ENCODE measurements at regions not wholly inside any gene's neighbourhood (a gene's known extent, or its start where the extent isn't known, plus 50 kb on each side); places are given as distances from the start of the nearest gene placed in this dataset.

DNA sequence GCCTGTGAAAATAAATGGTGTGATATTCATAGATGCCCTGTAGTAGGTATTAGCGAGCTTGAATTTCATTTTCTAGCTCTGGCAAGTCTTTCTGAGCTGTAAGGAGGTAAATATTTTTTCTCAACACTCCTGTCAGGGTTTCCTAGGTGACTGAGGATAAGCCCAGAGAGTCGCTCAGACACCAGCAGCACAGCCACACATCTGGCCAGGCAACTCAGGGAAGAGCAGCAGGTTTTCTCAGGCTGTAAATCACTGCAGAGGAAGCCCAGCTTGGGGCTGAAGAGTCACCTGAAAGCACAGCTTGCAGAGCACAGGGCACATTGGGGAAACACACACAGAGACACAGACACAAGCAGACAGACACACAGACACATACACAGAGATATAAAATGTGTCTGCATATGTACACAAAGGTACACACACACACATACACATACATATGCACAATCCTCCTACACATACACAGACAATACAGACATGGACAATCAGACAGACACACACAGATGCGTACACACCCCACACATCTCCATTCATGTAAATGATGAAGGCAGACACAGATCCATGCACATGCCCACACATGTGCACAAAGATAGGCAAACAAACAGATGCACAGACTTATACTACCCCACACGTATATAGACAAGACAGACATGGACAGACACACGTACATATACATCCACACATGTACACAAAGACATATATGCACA, 232.0 kb upstream of the TMTC1 start:
- DNase-seq, result no peak
- 87 to 89% (median 89%) methylated on average over 5 of the region's 5 CpGs for WGBS, 3 donors
- no peak overlapping the region for H3K4me3 ChIP-seq
- TF ChIP-seq, protein P1, sequence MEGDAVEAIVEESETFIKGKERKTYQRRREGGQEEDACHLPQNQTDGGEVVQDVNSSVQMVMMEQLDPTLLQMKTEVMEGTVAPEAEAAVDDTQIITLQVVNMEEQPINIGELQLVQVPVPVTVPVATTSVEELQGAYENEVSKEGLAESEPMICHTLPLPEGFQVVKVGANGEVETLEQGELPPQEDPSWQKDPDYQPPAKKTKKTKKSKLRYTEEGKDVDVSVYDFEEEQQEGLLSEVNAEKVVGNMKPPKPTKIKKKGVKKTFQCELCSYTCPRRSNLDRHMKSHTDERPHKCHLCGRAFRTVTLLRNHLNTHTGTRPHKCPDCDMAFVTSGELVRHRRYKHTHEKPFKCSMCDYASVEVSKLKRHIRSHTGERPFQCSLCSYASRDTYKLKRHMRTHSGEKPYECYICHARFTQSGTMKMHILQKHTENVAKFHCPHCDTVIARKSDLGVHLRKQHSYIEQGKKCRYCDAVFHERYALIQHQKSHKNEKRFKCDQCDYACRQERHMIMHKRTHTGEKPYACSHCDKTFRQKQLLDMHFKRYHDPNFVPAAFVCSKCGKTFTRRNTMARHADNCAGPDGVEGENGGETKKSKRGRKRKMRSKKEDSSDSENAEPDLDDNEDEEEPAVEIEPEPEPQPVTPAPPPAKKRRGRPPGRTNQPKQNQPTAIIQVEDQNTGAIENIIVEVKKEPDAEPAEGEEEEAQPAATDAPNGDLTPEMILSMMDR (IDR thresholded peaks at IDR 0.05), result no peak
- TF ChIP-seq POLR2A (IDR thresholded peaks at IDR 0.05) (no peak), EP300 (IDR thresholded peaks at IDR 0.05) (no peak)
- H3K36me3 ChIP-seq, result no peaks in the 10 kb centered on the region
- intact Hi-C loops (cut with DNase I), result no loop called here
- H3K27ac ChIP-seq, result no peak overlapping the region
- H3K9me3 ChIP-seq, result no peaks in the 10 kb centered on the region
- H3K4me1 ChIP-seq (ENCODE audit: insufficient read depth), result no peaks in the 10 kb centered on the region
- H3K27me3 ChIP-seq, result no peaks in the 10 kb centered on the region

DNA sequence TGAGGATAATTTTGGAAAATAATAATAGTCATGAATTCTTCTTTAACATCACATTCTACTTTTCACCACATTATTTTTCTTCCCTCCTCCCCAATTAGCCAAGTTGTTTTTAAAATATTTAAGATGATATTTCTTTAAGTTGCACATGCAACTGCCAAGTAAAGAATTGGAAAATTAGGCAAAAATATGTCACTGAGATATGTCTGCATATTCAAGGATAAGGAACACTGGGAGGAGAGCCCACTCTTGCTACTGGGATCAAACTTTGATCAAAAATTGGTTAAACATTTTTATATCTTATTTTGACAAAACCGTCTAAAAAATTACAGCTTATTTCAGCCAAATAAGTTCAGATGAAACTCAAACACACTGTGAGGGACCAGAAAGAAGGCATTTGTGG, 231.2 kb upstream of the TMTC1 start:
- intact Hi-C loops (cut with DNase I), result no loop called here
- Histone ChIP-seq H3K9me3 (no peaks in the 10 kb centered on the region), H3K4me1 (ENCODE audit: insufficient read depth) (no peaks in the 10 kb centered on the region), H3K27me3 (no peaks in the 10 kb centered on the region), H3K36me3 (no peaks in the 10 kb centered on the region), H3K4me3 (no peak overlapping the region), H3K27ac (no peak overlapping the region)
- no peak for DNase-seq
- TF ChIP-seq, protein P1 (IDR thresholded peaks at IDR 0.05), result no peak
- TF ChIP-seq POLR2A (IDR thresholded peaks at IDR 0.05), result no peak
- no peak for TF ChIP-seq EP300 (IDR thresholded peaks at IDR 0.05)
- 7 to 22% (median 8%) methylated on average over 1 of the region's 1 CpG for WGBS, 3 donors

DNA sequence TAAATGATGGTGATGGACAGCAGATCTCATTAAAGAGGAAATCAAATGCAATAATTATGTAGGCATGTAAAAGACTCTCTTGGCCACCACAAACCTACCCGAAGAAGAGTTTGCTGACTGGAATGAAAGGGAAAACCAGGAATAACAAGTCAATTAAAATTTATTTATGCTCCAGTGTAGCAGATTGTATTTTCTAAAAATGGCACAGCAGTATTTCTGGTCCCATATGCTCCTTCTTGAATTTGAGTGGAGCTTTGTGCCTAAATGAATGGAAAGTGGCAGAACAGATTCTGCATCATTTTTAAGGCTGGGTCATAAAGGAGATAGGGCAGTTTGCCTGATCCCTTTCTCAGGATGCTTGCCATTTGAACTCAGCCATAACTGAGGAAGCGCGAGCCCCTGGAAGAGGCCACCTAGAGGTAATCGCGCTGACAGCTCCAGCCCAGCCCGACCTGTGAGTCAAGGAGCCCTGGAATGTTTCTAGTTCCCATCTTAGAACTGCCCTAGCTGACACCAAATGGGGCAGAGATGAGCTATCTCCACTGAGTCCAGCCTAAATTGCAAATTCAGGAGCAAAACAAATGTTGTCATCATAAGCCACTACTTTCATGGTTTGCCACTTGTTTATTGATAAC, 229.2 kb upstream of the TMTC1 start:
- WGBS, 3 donors, result 68 to 76% (median 73%) methylated on average over 6 of the region's 6 CpGs
- H3K4me3 ChIP-seq, result no peak overlapping the region
- H3K27me3 ChIP-seq, result no peaks in the 10 kb centered on the region
- no peaks in the 10 kb centered on the region for H3K9me3 ChIP-seq
- TF ChIP-seq EP300 (IDR thresholded peaks at IDR 0.05) (no peak), POLR2A (IDR thresholded peaks at IDR 0.05) (no peak)
- TF ChIP-seq, protein P1 (IDR thresholded peaks at IDR 0.05), result no peak
- intact Hi-C loops (cut with DNase I), result no loop called here
- DNase-seq, result no peak
- H3K27ac ChIP-seq, result no peak overlapping the region
- no peaks in the 10 kb centered on the region for H3K4me1 ChIP-seq (ENCODE audit: insufficient read depth)
- H3K36me3 ChIP-seq, result no peaks in the 10 kb centered on the region

DNA sequence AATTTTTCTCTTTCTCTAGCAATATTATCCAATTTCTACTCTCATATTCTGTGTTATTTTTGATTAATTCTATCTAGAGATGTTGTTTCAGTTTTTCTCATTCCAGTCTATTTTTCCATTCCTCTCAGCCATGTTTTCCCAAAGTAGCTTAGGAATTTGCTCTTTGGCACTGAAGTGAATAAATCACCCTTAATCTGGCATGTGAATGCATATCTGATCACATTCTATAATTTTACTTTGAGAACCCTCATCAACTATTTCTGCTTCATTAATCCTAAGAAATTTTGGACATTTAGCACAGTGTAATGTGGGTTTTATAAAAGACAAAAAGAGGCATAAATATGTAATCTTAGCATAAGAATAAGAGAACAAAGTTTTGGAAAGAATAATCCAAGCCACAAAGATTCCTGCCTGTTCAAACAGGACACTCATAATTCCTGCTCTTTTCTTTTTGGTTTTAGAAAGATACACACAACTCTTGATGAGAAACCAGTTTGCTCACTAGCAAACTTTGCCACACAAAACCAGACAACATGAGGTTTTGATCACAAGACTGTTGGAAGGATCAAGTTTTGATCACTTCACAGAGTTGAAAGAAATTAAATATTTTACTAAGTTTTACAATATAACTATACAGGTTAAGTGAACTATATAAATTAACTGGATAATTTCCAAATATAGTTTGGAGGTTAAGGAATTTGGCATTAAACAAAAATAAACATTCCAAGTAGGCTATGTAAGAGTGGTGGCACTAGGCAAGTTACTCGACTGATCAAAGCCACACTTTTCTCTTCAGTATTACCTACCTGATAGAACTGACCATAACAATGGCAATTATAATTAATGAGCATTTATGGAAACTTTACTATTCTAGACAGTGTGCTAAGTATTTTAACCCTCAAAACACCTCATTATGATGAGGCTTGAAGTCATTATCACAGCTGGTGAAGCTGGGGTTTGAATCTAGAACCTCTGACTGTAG, 226.6 kb upstream of the TMTC1 start:
- Histone ChIP-seq H3K27me3 (no peaks in the 10 kb centered on the region), H3K4me1 (ENCODE audit: insufficient read depth) (no peaks in the 10 kb centered on the region), H3K27ac (no peak overlapping the region), H3K4me3 (no peak overlapping the region), H3K9me3 (no peaks in the 10 kb centered on the region), H3K36me3 (no peaks in the 10 kb centered on the region)
- no peak for DNase-seq
- intact Hi-C loops (cut with DNase I), result no loop called here
- no peak for TF ChIP-seq POLR2A (IDR thresholded peaks at IDR 0.05)
- TF ChIP-seq EP300 (IDR thresholded peaks at IDR 0.05), result no peak
- TF ChIP-seq, protein P1 (IDR thresholded peaks at IDR 0.05), result no peak
- 56 to 79% (median 61%) methylated on average over 1 of the region's 1 CpG for WGBS, 3 donors

All from ovary (tissue), 7 donors.